ENCODE measurements at regions not wholly inside any gene's neighbourhood (a gene's known extent, or its start where the extent isn't known, plus 50 kb on each side); places are given as distances from the start of the nearest gene placed in this dataset.
"Not testable (repeated sequence)": the region's sequence is repeated elsewhere in the genome, so short reads cannot be mapped to it uniquely, and the experiment has no call there.

DNA sequence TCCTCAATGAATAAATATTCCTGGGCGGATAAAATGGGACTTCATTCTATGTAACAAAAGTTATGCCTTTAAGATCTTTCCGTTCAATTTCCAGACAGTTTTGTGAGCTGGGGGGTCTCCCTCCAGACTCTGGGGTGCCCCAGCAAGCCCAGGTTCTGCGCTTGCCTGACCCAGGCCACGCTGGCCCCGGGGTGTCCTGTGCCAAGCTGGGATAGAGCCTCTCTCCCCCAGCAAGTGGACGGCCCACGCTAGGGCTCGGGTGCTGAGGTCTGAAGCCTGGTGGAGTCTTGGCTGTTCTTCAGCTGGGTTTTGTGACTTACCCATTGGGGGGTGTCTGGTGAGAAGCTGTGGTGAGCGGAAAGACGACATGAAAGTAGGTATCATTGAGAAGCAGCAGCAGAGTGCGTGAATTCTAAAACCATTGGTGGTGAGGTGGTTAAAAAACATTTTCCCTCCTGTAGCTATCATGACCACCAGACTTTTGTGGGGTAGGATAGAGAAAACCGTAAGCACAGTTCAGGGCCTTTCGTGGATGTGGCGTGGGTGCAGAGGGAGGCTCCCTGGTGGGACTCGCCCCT is 346.8 kb downstream of the ANAPC1 start:
- FAIRE-seq, result no peak
- no peak for DNase-seq (ENCODE audit: insufficient read length, low spot score)
- TF ChIP-seq, protein P1, sequence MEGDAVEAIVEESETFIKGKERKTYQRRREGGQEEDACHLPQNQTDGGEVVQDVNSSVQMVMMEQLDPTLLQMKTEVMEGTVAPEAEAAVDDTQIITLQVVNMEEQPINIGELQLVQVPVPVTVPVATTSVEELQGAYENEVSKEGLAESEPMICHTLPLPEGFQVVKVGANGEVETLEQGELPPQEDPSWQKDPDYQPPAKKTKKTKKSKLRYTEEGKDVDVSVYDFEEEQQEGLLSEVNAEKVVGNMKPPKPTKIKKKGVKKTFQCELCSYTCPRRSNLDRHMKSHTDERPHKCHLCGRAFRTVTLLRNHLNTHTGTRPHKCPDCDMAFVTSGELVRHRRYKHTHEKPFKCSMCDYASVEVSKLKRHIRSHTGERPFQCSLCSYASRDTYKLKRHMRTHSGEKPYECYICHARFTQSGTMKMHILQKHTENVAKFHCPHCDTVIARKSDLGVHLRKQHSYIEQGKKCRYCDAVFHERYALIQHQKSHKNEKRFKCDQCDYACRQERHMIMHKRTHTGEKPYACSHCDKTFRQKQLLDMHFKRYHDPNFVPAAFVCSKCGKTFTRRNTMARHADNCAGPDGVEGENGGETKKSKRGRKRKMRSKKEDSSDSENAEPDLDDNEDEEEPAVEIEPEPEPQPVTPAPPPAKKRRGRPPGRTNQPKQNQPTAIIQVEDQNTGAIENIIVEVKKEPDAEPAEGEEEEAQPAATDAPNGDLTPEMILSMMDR (IDR thresholded peaks at IDR 0.05; ENCODE audit: insufficient read depth, missing control alignments), result no peak

DNA sequence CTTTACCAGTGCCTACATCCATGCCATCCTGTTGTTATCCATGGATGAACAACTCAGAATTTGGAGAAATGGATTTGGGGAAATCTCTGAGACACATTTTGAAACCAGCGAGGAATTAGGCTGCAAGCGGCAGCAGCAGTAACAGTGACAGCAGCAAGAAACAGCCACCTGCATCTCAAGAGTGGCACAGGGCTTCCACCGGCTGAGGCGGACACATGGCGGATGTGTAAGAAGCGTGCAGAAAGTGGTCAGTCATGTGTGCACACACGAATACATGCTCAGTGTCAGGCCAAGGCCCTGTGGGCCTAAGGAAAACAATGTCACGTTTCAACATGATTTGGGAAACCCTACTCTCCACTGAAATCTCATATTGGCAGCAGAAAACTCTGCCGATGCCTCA is 344.0 kb downstream of the ANAPC1 start:
- DNase-seq (ENCODE audit: insufficient read length, low spot score); FAIRE-seq: not testable (repeated sequence)

GRCh38 chr2:111542120-111542774 is 341.7 kb downstream of the ANAPC1 start:
- not testable (repeated sequence) for DNase-seq (ENCODE audit: insufficient read length, low spot score); FAIRE-seq

- DNase-seq (ENCODE audit: insufficient read length, low spot score); FAIRE-seq: not testable (repeated sequence)
Measured at GRCh38 chr2:111544006-111544405, 340.0 kb downstream of the ANAPC1 start.

DNA sequence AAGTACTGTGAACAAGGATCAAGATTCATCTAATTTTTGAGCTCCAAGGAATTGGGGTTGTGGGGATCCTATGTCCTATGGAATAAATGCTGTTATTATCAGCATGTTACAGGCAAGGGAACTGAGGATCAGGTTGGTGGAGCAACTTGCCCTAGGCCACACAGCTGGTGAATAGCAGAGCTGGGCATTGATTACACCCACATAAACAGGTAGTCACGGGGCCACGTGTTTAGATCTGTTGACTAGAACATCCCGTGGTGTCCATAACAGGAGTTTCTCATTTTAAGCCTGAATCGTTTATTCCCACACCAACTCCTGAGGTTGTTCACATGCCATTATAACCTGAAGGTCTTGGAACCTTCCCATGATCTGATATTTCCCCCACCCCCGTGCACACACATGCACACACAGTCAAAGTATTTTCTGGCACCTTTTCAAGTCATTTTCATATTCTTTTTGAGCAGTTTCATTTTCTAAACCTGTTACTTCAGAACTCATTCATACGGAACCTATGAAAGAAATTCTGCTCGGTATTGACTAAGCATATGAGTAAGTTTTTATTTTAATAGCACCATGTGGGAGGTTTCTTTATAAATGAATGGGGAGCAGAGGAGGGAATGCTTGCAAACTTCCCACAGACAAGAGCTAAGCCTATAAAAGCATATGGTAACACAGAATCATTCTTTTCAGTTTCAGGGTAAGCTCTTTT is 338.1 kb downstream of the ANAPC1 start:
- not testable (repeated sequence) for FAIRE-seq; DNase-seq (ENCODE audit: insufficient read length, low spot score)

GRCh38 chr2:111546578-111546977 is 337.4 kb downstream of the ANAPC1 start:
- not testable (repeated sequence) for FAIRE-seq; DNase-seq (ENCODE audit: insufficient read length, low spot score)

GRCh38 chr2:111549174-111549573 is 334.8 kb downstream of the ANAPC1 start:
- FAIRE-seq; DNase-seq (ENCODE audit: insufficient read length, low spot score): not testable (repeated sequence)

GRCh38 chr2:111551428-111551827 is 332.6 kb downstream of the ANAPC1 start:
- not testable (repeated sequence) for DNase-seq (ENCODE audit: insufficient read length, low spot score); FAIRE-seq

DNA sequence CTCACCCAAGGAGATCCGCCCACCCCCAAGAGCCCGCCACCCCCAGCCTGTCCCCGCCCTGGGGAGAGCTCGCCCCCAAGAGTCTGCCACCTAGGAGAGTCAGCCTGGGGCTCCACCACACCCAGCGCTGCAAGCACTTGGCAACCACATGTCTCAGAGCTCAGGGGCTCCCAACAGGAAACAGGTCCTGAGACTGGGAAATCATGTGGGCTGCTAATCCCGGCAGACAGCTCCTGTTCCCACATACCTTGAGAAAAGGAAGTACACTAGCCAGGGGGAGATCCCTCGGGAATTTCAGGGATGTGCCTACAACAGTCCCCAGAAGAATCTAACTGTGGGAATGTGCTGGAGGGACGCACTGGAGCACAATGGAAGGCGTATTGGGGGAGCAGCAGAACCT is 331.4 kb downstream of the ANAPC1 start:
- not testable (repeated sequence) for FAIRE-seq; DNase-seq (ENCODE audit: insufficient read length, low spot score)

DNA sequence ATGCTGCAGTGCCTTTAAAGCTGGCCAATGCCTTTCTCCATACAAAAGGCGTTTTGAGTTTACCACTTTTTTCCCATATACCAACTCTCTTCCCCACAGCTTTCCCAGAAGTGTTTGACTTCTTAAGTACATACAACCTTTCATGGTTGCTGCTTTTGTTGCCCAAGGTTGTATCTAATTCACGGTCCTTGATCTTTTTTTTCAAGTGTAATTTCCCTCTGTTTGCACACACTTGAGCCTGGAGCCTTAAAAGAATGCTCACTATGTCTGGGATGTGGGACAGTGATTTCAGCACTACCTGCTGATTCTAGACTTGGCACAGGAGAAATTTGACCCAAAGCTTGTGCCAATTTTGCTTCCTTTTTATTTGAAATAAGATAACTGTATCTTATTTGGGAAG is 324.7 kb downstream of the ANAPC1 start:
- FAIRE-seq; DNase-seq (ENCODE audit: insufficient read length, low spot score): not testable (repeated sequence)

GRCh38 chr2:111559814-111560213 is 324.2 kb downstream of the ANAPC1 start:
- FAIRE-seq; DNase-seq (ENCODE audit: insufficient read length, low spot score): not testable (repeated sequence)

DNA sequence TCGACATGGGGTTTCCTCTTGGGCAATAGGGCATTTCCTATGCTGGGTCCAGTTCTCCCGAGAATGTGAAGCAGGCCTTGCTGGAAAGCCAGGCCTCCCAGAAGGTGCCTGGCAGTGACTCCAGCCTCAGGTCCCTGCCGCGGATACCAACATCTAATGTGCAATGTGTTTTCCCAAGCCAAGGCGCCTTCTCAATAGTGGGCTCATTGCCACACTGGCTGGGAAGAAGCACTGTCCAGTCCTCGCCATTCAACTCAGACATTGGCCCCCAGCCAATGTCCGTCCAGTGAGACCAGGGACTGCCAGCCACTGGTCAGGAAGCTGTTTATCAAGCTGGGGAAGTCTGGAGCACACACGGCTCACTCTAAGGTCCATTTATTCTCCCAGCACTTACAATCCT is 317.9 kb downstream of the ANAPC1 start:
- FAIRE-seq; DNase-seq (ENCODE audit: insufficient read length, low spot score): not testable (repeated sequence)

- not testable (repeated sequence) for DNase-seq (ENCODE audit: insufficient read length, low spot score); FAIRE-seq
Measured at GRCh38 chr2:111567233-111567632, 316.8 kb downstream of the ANAPC1 start.

- DNase-seq (ENCODE audit: insufficient read length, low spot score); FAIRE-seq: not testable (repeated sequence)
Measured at GRCh38 chr2:111569356-111570199, 314.4 kb downstream of the ANAPC1 start.

- DNase-seq (ENCODE audit: insufficient read length, low spot score); FAIRE-seq: not testable (repeated sequence)
Measured at GRCh38 chr2:111570300-111571114, 313.5 kb downstream of the ANAPC1 start.

DNA sequence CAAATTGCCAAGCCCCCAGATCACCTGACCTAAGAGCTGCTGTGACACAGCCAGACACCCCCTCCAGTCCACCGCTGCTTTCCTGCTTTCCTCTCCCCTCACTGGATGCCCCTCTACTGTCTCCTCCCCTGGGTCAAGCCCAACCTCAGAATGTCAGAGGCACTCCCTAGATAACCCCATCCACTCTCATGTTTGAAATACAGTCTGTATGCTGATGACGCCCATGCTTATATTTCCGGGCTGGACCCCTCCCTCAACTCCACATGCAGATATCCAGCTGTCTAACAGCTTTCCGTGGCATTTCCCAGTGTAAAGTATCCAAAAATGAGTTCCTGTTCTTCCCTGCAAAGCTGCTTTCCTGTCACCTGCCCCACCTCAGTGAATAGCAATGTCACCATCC is 309.2 kb downstream of the ANAPC1 start:
- not testable (repeated sequence) for DNase-seq (ENCODE audit: insufficient read length, low spot score); FAIRE-seq

DNA sequence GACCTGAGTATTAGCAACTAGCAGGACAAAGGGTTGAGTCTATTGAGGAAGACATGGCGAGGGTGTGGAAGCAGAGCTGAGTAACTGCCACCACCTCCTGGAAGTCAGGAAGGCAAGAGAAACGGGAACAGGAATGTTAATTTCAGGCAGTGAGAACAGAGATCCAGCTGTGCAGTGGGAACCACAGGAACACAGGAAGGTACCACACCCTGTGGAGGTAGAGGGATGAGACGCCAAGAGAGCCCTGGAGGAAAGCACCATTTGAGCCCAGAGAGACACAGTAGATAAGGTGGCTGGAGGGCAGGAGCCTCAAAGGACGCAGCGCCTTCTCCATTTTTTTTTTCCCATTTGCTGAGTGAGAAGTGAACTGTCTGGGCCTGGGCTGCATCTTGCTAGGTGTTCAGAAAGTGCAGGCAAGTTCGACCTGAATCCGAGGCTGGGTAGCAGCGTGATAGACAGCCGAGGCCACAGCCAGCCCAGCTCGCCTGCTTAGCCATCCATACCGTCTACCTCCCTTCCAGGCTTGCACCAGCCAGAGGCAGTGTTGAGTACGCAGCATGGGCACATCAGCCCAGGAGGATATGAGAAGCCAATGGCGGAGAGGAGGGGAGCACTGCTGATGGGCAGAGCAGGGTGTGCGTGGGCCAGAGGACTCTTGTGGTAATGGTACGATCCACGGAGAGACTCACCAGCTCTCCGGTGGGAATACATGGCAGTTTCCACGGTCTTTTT is 306.7 kb downstream of the ANAPC1 start:
- not testable (repeated sequence) for DNase-seq (ENCODE audit: insufficient read length, low spot score); FAIRE-seq
